GM12864 (cell line): ENCODE measurements at regions not wholly inside any gene's neighbourhood (a gene's known extent, or its start where the extent isn't known, plus 50 kb on each side); places are given as distances from the start of the nearest gene placed in this dataset.

ENCODE experiments used
- DNase-seq: peaks from one replicate; pipeline ENCODE4 v3.0.0-alpha.2; 2011; ENCODE audit warnings: low read depth
- H3K4me3 ChIP-seq: 2 replicates; pipeline ENCODE4 v1.5.1; 2011; ENCODE audit warnings: mild to moderate bottlenecking, low read depth, low read length, control low read depth
- TF ChIP-seq, protein P1 (sequence below): IDR thresholded peaks from 2 replicates; pipeline ENCODE4 v1.5.1; 2011; ENCODE audit warnings: low read depth, mild to moderate bottlenecking, moderate library complexity, low read length, control low read depth, inconsistent platforms; ENCODE audit errors: missing control alignments

DNA sequence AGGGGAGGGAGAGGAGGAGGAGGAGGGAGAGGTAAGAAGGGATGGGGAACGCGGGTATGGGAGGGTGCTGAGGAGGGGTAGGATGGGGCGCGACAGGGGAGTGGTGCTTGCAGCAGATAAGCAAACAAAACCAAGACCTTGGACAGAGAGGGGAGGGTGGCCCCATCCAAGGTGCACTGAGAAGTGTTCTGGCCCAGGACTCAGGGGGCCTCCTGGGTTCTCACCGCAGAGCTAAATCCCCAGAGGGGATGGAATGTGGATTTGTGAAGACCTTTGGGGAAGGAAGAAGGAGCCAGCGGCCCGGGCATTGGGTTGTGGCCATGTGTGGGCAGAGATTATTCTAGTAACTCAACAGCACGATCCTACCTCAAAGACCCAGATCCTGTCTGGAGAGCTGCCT, 90.9 kb upstream of the LINC01488 start:
- TF ChIP-seq, protein P1, sequence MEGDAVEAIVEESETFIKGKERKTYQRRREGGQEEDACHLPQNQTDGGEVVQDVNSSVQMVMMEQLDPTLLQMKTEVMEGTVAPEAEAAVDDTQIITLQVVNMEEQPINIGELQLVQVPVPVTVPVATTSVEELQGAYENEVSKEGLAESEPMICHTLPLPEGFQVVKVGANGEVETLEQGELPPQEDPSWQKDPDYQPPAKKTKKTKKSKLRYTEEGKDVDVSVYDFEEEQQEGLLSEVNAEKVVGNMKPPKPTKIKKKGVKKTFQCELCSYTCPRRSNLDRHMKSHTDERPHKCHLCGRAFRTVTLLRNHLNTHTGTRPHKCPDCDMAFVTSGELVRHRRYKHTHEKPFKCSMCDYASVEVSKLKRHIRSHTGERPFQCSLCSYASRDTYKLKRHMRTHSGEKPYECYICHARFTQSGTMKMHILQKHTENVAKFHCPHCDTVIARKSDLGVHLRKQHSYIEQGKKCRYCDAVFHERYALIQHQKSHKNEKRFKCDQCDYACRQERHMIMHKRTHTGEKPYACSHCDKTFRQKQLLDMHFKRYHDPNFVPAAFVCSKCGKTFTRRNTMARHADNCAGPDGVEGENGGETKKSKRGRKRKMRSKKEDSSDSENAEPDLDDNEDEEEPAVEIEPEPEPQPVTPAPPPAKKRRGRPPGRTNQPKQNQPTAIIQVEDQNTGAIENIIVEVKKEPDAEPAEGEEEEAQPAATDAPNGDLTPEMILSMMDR = no peak
- DNase-seq = no peak
- H3K4me3 ChIP-seq = no peak overlapping the region

DNA sequence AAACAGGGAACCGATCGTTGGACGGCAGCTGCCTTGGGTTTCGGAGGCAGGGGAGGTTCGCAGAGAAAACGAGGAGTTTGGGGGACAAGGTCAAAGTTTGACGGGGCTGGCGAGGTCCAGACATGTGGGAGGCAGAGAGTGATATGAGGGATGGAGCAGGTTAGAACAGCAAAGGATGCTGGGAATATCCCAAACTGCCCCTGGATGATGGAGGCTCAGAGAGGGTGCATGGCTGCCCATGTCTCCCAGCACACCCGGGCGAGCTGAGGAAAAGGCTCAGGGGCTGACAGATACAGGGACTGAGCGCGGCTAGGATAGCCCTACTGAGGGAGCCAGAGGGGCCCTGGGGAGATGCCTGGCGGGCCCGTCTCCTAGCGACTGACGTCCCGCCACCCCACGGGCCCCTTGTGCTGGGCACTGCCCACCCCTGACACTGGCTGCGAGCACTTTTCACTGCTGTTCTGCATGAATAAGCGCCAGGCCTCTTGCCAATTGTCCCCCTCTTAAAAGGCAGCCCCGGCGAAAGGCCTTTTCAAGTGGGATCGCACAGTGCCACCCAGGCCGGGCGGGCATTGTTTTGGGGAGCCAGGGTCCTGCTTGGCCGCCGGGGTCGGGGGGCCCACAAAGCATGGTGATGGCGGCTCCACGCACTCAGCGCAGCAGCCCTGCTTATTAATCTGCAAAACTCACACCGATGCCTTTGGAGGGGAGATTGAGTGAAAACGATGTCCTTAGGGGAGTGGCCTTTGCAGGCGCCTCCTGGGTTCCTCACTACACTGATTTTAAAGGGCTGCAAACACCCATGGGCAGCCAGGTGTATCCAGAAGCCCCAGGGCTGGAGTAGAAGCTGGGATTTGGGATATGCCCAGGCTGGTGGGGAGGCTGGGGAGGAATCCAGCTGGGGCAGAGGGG, 90.0 kb upstream of the LINC01488 start:
- DNase-seq = no peak
- no peak overlapping the region for H3K4me3 ChIP-seq
- TF ChIP-seq, protein P1 = no peak

DNA sequence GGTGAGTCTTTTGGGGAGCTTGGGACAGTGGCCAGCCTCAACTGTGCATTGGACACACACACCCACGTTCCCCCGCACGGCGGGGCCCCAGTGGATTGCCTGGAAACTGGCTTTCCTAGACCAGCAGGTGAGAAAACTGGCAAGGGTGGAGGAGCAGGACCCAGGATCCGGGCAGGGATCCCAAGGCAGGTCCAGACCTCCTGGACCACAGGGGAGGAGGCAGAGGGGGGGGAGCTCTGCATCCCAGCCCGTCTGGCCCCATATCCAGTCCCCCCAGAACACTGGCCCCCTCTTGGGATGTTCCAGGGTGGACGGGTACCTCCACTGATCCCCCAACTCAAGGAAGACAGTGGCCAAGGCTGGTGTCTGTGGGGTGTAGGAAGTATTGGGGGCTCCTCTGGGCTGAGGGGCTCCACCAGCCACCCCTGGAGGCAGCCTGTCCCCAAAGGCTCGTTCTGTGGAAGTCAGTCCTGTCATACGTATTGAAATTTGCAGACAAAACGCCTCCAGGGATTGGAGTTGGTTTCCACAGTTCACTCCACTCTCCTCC, 89.3 kb upstream of the LINC01488 start:
- no peak overlapping the region for H3K4me3 ChIP-seq
- no peak for DNase-seq
- TF ChIP-seq, protein P1 = no peak

DNA sequence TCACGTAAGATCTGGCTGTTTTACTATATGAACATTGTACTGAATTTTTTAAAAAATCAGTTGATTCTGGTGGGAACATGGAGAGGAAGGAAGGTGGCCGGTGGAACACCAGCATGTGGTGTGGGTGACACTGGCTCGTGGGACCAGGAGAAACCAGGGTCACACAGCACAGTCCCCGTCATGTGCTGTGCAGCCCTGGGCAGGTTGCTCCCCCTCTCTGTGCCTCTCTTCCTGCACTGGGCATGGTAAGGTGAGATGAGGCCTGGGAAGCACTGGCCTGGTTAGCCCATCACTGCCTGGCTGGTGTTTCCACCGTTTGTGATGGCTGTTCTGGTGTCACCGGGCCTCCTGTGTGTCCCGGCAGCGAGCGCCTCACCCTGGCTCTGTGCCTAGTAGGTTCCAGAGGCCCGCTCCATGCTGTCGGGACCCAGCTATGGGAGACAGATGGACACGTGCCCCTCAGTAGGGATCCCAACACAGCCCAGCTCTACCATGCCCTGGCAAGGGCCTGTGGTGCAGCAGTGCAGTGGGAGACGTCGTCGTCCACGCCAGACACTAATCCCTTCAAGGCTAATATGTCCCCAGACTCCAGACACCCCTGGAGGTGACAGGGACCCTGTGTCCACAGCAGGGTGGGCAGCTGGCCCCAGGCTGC, 88.2 kb upstream of the LINC01488 start:
- DNase-seq = no peak
- H3K4me3 ChIP-seq = no peak overlapping the region
- TF ChIP-seq, protein P1 = no peak

DNA sequence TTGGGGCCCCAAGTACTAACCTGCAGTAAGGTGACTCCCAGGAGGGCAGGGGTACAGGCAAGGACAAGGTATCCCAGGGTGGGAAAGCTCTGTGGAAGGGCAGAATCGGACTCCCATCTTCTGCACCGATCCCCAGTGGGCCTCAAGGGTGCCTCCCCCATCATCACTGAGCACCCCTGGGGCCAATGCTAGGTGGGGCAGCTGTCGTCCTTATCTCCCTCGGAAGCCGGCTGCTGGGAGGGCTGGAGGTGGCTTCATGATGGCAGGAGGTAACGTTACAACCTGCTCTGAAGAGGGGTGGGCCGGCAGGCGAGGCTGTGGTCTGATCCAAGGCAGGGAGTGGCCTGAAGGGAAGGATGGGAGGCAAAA, 87.6 kb upstream of the LINC01488 start:
- no peak overlapping the region for H3K4me3 ChIP-seq
- TF ChIP-seq, protein P1 = no peak
- DNase-seq = no peak

DNA sequence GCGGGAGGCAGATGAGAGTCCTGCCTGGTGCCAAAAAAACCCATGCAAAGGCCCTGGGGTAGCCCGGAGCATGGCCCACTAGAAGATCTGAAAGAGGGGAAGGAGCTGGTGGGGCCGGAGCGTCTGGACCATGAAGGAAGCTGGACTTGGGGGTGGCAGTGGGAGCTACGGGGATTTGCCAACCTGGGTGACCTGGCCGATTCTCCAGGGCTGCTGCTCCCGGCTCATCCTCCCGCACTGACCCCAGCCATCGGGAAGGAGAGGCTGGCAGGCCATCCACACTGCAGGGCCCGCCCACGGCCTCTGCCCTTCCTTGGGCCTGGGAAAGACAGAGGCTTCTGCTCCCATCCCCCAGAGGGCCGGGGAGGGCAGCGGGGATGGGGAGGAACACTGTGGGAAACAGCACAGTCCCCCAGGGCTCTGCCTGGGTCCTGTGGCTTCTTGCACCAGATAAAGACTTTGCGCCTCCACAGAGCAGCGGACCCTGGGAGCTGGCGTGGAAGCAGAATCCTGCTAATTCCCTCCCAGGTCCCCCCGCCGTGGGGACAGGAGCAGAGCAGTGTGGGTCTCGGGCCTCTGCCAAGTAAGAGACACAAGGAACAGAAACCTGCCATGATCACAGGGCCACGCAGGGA, 87.1 kb upstream of the LINC01488 start:
- H3K4me3 ChIP-seq = no peak overlapping the region
- no peak for DNase-seq
- TF ChIP-seq, protein P1 = no peak
